ENCODE measurements at regions not wholly inside any gene's neighbourhood (a gene's known extent, or its start where the extent isn't known, plus 50 kb on each side); places are given as distances from the start of the nearest gene placed in this dataset.

- H3K18ac ChIP-seq (ENCODE audit: insufficient read length, low read depth, low read length) = no peak overlapping the region
- H4K91ac ChIP-seq (ENCODE audit: insufficient read length, low read depth, low read length) = no peak overlapping the region
- H3K4ac ChIP-seq (ENCODE audit: low read depth, low read length) = no peak overlapping the region
- no peaks in the 10 kb centered on the region for H3K79me2 ChIP-seq (ENCODE audit: insufficient read depth, low read length)
- Mint-ChIP-seq H3K27me3 (ENCODE audit: low read depth) (peaks cover 5% of the 10 kb centered on the region), H3K27ac (no peak overlapping the region), H3K36me3 (ENCODE audit: insufficient read depth in 1 of 3, low read depth in 3 of 3) (no peaks in the 10 kb centered on the region), H3K4me1 (peaks cover 5 to 7% of the 10 kb centered on the region in 2 experiments; a peak in 2 of 4 replicates), H3K9me3 (no peaks in the 10 kb centered on the region), H3K4me3 (no peak overlapping the region)
- H3K27me3 ChIP-seq (ENCODE audit: insufficient read depth, low read length) = no peaks in the 10 kb centered on the region
- H4K5ac ChIP-seq (ENCODE audit: insufficient read length, low read depth, low read length) = no peak overlapping the region
- H2BK5ac ChIP-seq (ENCODE audit: insufficient read length, low read length) = no peak overlapping the region
- H3K27ac ChIP-seq (ENCODE audit: insufficient read length, low read depth, low read length) = no peak overlapping the region
- no peaks in the 10 kb centered on the region for H3K79me1 ChIP-seq (ENCODE audit: insufficient read depth, low read depth, low read length, poor library complexity, severe bottlenecking)
- H3K4me1 ChIP-seq (ENCODE audit: insufficient read depth, low read length) = peaks cover 2% of the 10 kb centered on the region
- H3K56ac ChIP-seq (ENCODE audit: insufficient read length, low read depth, low read length) = no peak overlapping the region
- H3K14ac ChIP-seq (ENCODE audit: insufficient read depth, low read length) = no peak overlapping the region
- H2AK5ac ChIP-seq (ENCODE audit: insufficient read length, low read length) = no peak overlapping the region
- H3K23ac ChIP-seq (ENCODE audit: insufficient read length, low read depth, low read length) = no peak overlapping the region
- no peak overlapping the region for H2BK15ac ChIP-seq (ENCODE audit: low read depth, low read length)
- TF ChIP-seq, protein P1, sequence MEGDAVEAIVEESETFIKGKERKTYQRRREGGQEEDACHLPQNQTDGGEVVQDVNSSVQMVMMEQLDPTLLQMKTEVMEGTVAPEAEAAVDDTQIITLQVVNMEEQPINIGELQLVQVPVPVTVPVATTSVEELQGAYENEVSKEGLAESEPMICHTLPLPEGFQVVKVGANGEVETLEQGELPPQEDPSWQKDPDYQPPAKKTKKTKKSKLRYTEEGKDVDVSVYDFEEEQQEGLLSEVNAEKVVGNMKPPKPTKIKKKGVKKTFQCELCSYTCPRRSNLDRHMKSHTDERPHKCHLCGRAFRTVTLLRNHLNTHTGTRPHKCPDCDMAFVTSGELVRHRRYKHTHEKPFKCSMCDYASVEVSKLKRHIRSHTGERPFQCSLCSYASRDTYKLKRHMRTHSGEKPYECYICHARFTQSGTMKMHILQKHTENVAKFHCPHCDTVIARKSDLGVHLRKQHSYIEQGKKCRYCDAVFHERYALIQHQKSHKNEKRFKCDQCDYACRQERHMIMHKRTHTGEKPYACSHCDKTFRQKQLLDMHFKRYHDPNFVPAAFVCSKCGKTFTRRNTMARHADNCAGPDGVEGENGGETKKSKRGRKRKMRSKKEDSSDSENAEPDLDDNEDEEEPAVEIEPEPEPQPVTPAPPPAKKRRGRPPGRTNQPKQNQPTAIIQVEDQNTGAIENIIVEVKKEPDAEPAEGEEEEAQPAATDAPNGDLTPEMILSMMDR (conservative IDR thresholded peaks at IDR 0.05) = no peak
- H4K8ac ChIP-seq (replicated peaks; ENCODE audit: insufficient read length, low read depth, low read length) = no peak overlapping the region
- no CpG with 5 or more reads among the region's 1 CpG for WGBS (ENCODE audit: extremely low coverage, insufficient read length, low lambda C conversion rate)
- H3K23me2 ChIP-seq (ENCODE audit: insufficient read length, low read depth, low read length, poor library complexity, severe bottlenecking) = peaks cover 2% of the 10 kb centered on the region
- H2AFZ ChIP-seq (ENCODE audit: low read length) = no peak overlapping the region
- H3T11ph ChIP-seq (ENCODE audit: low read length) = no peak overlapping the region
- DNase-seq = no peak
- no peak overlapping the region for H2BK12ac ChIP-seq (ENCODE audit: insufficient read length, low read depth, low read length)
- H3K9me3 ChIP-seq (ENCODE audit: control insufficient read depth, low read depth, low read length) = no peaks in the 10 kb centered on the region
- H3K4me2 ChIP-seq (ENCODE audit: insufficient read depth, insufficient read length, low read length) = no peak overlapping the region
- H4K20me1 ChIP-seq (ENCODE audit: control insufficient read depth, insufficient read depth, insufficient read length) = no peaks in the 10 kb centered on the region
- H3K9ac ChIP-seq (ENCODE audit: extremely low read depth, insufficient read length, low read length) = no peak overlapping the region
- no peak overlapping the region for H2BK20ac ChIP-seq (ENCODE audit: low read depth, low read length, poor library complexity, severe bottlenecking)
- no peak overlapping the region for H2BK120ac ChIP-seq (ENCODE audit: low read depth, low read length, poor library complexity, severe bottlenecking)
These were observed 209.6 kb upstream of the PFN2 start for GRCh38 chr3:150180334-150180733.
